ENCODE measurements at regions not wholly inside any gene's neighbourhood (a gene's known extent, or its start where the extent isn't known, plus 50 kb on each side); places are given as distances from the start of the nearest gene placed in this dataset.

DNA sequence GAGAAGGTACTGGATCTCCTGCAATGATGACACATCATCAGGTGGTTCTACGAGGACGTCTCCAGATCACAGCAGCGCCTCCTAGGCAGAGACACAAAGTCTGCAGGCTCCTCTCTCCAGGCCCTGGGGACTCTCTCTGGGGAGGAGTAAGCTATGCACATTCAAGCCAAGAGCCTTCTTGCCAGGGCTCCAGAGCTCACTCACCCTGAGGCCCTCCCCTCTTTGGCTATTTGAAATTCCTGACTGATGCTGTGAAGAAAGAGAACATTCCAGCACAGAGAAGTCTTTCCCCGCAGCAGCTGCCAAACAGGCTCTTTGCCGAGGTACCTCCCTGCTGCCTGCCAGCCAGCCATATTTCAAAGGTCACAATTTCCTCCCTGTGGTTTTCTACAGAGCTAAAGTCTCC, 204.9 kb downstream of the CSNK2A3 start:
- intact Hi-C loops (cut with DNase I): loop anchor here (5.0 to 10.0 kb wide), 4 partner anchors 94 to 1087 kb away; no protein-coding TSS in a partner anchor
- Histone ChIP-seq H3K36me3 (no peaks in the 10 kb centered on the region), H3K4me1 (peaks cover 1 to 24% of the 10 kb centered on the region in 2 donors), H3K4me3 (no peak overlapping the region), H3K9me3 (peaks cover 0 to 6% of the 10 kb centered on the region in 2 donors), H3K27ac (peak overlapping the region; percentile 46), H3K27me3 (no peaks in the 10 kb centered on the region)
- TF ChIP-seq, protein P1, sequence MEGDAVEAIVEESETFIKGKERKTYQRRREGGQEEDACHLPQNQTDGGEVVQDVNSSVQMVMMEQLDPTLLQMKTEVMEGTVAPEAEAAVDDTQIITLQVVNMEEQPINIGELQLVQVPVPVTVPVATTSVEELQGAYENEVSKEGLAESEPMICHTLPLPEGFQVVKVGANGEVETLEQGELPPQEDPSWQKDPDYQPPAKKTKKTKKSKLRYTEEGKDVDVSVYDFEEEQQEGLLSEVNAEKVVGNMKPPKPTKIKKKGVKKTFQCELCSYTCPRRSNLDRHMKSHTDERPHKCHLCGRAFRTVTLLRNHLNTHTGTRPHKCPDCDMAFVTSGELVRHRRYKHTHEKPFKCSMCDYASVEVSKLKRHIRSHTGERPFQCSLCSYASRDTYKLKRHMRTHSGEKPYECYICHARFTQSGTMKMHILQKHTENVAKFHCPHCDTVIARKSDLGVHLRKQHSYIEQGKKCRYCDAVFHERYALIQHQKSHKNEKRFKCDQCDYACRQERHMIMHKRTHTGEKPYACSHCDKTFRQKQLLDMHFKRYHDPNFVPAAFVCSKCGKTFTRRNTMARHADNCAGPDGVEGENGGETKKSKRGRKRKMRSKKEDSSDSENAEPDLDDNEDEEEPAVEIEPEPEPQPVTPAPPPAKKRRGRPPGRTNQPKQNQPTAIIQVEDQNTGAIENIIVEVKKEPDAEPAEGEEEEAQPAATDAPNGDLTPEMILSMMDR (IDR thresholded peaks at IDR 0.05): peak in 2 of 3 experiments; percentile 42 to 46
- DNase-seq (ENCODE audit: low spot score in 2 of 2): peak; percentile 43 to 93

DNA sequence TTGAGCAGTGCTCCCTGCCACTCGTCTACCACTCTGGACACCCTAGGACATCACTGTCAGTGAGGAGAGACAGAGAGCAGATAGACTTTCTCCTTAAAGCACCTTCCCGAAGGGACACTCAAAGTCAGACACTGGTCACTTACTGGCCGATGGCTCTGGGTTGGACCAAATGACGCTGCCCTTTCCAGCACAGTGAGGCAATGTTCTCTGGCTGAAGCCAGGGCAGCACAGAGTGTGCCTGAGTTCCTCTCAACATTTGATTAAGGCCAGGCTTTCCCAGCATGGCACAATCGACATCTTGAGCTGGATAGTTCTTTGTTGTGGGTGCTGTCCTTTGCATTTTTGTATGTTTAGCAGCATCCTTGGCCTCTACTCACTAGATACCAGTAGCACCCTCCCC, 206.2 kb downstream of the CSNK2A3 start:
- intact Hi-C loops (cut with DNase I): loop anchor here (5.0 to 10.0 kb wide), 4 partner anchors 95 to 1088 kb away; no protein-coding TSS in a partner anchor
- TF ChIP-seq, protein P1 (IDR thresholded peaks at IDR 0.05): no peak
- no peaks in the 10 kb centered on the region for H3K36me3 ChIP-seq
- no peaks in the 10 kb centered on the region for H3K27me3 ChIP-seq
- no peak for DNase-seq (ENCODE audit: low spot score in 2 of 2)
- H3K4me3 ChIP-seq: no peak overlapping the region
- H3K27ac ChIP-seq: peak overlapping the region; percentile 19 to 27
- peaks cover 0 to 6% of the 10 kb centered on the region in 2 donors for H3K9me3 ChIP-seq
- H3K4me1 ChIP-seq: peaks cover 8 to 36% of the 10 kb centered on the region in 2 donors

DNA sequence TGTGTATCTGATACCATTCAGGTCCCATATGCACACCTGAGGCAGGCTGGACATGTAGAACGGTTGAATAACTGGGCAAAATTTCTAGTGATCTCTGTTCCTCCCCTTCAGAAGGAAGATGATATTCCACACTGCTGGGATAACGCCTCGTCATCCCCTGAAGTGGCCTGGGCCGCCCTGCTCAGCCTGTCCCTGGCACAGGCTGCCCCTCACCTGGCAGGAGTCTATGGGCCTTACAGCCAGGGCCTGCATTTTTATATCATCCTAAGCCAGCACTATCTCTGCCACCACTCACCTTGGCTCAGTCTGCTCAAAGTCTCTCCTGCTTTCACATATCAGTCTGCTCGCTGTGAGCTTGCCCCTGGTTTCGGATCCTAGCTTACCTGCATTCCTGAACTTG, 209.2 kb downstream of the CSNK2A3 start:
- no peak for DNase-seq (ENCODE audit: low spot score in 2 of 2)
- peak overlapping the region; percentile 83 to 88 for H3K27ac ChIP-seq
- TF ChIP-seq, protein P1 (IDR thresholded peaks at IDR 0.05): no peak
- intact Hi-C loops (cut with DNase I): loop anchor here (5.0 to 10.0 kb wide), 3 partner anchors 209 to 1091 kb away; partner anchors contain the start of gene GALNT18
- H3K36me3 ChIP-seq: no peaks in the 10 kb centered on the region
- H3K4me3 ChIP-seq: no peak overlapping the region
- H3K27me3 ChIP-seq: no peaks in the 10 kb centered on the region
- H3K4me1 ChIP-seq: peaks cover 13 to 44% of the 10 kb centered on the region in 2 donors
- H3K9me3 ChIP-seq: peaks cover 0 to 6% of the 10 kb centered on the region in 2 donors

DNA sequence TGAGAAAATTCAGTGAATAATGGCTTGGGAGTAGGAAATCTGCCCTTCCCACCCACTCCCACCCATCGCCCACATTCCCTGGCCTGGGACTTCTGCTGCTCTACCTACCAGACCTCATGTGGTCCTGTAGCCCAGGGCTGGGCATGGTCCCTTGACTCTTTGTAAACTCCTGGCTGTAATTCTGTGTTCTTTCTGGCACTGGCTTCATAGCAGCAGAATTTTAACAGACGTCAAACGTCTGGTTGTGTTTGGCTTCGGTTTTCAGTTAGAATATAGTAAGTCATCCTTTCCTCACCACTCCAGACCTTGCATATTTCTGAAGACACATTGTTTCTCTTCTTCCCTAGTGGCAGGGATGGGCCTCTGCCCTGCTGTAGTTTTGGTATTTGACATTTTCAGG, 210.6 kb downstream of the CSNK2A3 start:
- H3K4me3 ChIP-seq: no peak overlapping the region
- H3K27me3 ChIP-seq: no peaks in the 10 kb centered on the region
- intact Hi-C loops (cut with DNase I): loop anchor here (5.0 to 10.0 kb wide), 3 partner anchors 208 to 1092 kb away; partner anchors contain the start of gene GALNT18
- peak overlapping the region; percentile 83 to 88 for H3K27ac ChIP-seq
- peak in 1 of 2 donors; percentile 72 for DNase-seq (ENCODE audit: low spot score in 2 of 2)
- peaks cover 13 to 32% of the 10 kb centered on the region in 2 donors for H3K4me1 ChIP-seq
- no peaks in the 10 kb centered on the region for H3K36me3 ChIP-seq
- H3K9me3 ChIP-seq: peaks cover 0 to 6% of the 10 kb centered on the region in 2 donors
- TF ChIP-seq, protein P1 (IDR thresholded peaks at IDR 0.05): no peak

DNA sequence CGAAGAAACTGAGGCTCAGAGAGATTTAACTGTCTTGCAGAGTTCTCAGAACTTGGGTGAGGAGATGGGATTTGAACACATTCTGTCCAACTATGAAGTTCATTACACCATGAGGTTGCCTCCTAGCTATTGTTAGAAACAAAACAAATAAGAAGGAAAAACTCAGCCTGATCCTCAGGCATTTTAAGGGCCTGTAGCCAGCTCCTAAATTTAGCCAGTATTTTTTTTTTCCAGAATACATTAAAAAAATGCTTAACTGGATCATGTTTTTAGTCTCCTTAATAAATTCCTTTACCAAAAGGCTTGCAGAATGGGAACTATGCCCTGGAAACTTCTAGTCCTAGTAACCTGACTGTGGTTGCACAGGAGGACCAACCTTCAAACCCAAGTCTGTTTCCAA, 212.0 kb downstream of the CSNK2A3 start:
- no peaks in the 10 kb centered on the region for H3K9me3 ChIP-seq
- intact Hi-C loops (cut with DNase I): loop anchor here (5.0 to 10.0 kb wide), 3 partner anchors 206 to 1094 kb away; partner anchors contain the start of gene GALNT18
- H3K4me1 ChIP-seq: peaks cover 13 to 28% of the 10 kb centered on the region in 2 donors
- H3K36me3 ChIP-seq: no peaks in the 10 kb centered on the region
- no peaks in the 10 kb centered on the region for H3K27me3 ChIP-seq
- TF ChIP-seq, protein P1 (IDR thresholded peaks at IDR 0.05): no peak
- no peak for DNase-seq (ENCODE audit: low spot score in 2 of 2)
- no peak overlapping the region for H3K4me3 ChIP-seq
- peak overlapping the region; percentile 83 to 88 for H3K27ac ChIP-seq
